ENCODE measurements at regions not wholly inside any gene's neighbourhood (a gene's known extent, or its start where the extent isn't known, plus 50 kb on each side); places are given as distances from the start of the nearest gene placed in this dataset.
"Not testable (repeated sequence)": the region's sequence is repeated elsewhere in the genome, so short reads cannot be mapped to it uniquely, and the experiment has no call there.

DNA sequence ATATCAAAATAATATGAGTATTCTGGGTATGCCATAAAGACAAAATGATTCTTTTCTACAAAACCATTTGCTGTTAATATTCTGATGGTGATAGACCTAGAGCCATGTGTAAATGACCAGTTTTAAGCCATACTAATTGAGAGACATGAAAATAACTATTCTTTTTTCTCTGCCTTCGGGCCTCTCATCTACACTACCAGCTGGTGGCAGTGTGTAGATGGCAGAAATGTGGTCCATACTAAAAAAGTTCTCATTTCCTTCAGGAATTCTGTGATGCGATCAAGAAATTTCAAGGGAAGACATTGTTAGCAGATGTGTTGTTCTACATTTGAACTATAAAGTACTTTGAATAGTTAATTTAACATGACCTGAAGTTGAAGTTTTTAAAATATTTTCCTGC, 485.2 kb downstream of the TRIB2 start:
- no peak for DNase-seq (ENCODE audit: low read depth in 2 of 2)

DNA sequence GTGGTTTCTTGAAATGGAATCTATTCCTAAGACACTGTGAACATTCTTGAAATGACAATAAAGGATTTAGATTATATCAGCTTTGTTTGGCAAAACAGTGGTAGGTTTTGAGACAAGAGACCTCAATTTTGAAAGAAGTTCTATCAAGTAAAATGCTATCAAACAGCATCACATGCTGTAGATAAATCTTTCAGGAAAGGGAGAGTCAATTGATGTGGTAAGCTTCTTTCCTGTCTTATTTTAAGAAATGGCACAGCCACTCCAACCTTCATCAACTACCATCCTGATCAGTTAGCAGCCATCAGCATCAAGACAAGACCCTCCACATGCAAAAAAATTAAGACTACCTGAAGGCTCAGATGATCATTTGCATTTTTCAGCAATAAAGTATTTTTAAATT, 495.4 kb downstream of the TRIB2 start:
- no peak for DNase-seq (ENCODE audit: low read depth in 2 of 2)

DNA sequence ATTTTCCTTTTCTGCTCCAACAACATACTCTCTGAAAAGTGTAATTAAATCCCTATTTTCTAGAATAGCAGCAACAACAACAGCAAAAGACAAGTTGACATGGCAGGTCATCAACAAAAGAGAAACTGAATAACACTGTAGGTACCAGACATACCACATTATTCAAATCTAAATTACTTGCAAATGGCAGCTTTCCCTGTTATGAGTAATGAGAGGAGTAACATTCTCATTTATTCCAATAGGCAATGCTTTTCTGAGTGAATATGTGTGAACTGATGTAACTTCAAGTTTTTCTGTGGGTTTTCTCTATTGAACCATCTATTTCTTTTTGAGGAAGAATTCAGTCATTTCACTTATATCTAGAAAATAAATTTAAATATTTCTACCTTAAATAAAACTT, 501.5 kb downstream of the TRIB2 start:
- DNase-seq (ENCODE audit: low read depth in 2 of 2), result no peak

DNA sequence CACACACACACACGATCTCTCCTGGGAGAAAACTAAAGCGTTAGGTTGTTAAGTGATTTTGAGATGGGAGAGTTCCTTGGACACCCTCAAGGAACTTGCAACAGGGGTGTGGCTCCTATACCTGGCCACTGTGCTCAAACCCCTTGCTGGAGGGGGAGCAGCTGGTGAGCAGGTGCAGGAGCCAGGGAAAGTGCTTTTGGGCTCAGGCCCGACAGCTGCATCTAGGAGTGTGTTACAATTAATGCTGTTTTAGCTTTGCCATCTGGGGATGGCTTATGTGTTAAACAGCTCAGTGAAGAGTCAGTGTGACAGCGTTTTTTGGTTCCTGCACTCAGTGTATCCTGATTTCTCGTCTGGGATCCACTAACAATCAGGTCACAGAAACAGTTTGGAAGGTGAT, 510.8 kb downstream of the TRIB2 start:
- DNase-seq (ENCODE audit: low read depth in 2 of 2), result no peak

DNA sequence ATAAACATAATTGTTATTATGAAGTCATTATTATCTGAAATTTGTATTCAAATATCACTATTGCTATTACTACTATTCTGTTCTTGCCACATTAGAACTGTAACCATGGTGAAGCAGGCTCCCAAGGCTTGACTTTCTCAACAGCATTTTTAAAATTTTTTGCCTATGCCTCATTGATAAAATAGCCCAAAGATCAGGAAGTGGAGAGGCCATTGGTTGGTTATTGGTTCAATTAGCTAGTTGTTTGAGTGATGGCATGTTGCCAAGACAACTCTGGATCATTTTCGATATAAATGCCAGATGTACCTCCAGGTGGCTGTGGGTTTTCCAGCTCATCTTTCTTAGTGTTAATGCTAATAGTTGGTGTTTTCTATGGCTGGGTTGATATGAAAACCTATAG, 513.5 kb downstream of the TRIB2 start:
- no peak for DNase-seq (ENCODE audit: low read depth in 2 of 2)

DNA sequence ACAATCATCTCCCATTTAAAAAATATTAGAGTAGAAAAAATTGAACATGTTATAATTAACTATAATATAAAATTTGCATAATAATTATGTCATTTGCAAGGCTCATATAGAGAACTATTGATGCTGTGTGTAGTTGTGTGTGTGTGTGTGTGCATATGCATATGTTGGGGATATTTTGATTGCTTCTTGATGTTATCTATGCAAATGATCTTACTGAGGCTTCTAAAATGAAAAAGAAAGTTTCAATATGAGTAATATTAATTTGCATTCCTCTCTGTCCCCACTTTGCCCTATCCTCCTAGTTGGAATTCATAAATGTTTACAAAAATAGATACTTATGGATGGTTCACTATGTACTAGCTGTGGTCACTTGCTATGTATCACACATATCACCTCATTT, 523.3 kb downstream of the TRIB2 start:
- DNase-seq (ENCODE audit: low read depth in 2 of 2), result no peak

DNA sequence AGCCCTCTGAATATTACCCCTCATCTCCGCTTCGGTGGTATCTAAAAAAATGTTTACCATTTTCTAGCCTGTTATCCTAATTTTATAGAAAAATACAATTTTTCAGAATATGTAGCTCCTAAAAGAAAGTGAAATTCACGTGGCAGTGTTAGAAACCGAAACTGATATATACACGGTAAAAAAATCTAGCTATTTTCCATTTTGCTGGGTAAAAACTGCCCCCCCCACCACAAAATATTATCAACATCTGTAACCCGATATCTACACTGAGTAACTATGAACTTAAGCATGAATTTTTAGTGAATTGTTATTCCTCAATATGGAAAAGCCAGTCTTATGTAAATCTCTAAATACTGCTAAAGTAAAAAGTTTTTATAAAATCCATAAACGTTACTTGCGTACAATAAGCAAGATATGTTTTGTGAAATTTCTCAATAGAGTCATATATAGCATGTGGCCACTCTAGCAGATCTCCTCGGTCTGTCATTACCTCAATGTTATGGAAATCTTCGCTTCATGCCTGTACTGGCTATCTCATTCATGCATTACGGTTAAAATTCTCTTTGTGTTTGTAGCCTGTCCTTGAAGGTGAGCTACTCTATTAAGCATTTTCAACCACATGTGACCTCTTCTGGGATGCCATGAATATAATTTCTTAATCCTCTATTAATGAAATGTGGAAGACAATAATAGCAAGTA, 524.2 kb downstream of the TRIB2 start:
- DNase-seq (ENCODE audit: low read depth in 2 of 2), result no peak

DNA sequence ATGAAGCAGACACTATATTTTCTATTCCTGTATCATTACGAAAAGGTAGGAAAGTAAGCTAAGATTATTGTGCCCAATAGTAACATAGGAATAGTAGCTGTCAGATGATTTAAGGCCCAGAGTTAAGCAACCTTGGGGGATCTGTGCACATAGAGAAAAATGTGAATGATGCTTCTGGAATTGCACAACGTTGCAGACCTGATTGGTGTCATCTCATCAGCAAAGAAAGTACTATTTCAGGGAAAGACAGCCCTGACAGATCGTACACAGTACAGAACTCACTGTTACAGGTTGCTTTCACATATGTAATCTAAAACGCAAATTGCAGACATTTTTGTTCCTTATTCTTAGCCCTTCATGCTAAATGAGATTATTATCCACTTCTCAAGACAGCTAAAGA, 535.9 kb downstream of the TRIB2 start:
- DNase-seq (ENCODE audit: low read depth in 2 of 2), result no peak

DNA sequence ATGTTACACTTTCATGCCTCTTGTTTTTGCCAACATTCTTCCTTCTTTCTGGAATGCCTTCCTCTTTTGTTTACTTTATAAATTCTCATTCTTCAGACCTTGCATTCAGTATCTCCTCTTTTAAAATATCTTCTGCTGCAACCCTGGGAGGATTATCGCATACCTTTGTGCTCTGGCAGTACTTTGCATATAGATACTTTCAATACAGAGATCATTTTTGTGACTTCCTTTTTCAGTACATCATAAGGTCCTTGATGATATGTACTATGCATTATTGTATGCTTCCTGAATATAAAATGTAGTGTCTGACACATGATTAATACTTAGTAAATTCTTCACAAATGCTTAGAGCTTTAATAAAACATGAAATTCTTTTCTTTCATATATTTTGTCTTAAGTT, 538.7 kb downstream of the TRIB2 start:
- DNase-seq (ENCODE audit: low read depth in 2 of 2), result no peak

DNA sequence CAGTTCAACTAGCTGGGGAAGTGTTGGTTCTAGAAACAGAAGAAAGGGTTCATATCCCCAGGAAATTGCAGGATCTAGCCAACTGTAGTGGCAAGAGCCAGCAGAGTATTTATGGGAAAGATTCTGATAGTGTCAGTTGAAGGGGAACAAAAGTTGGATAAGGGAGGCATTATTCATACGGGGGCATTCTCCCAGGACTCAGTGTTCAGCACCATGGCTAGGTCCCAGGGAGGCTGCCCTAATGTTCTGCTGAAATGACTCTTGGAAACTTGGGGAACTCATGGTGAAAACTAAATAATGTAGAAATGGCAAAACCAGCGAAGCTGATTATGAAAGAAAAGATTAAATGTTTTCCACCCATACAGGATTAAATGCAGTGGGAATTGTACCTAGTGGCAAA, 543.7 kb downstream of the TRIB2 start:
- no peak for DNase-seq (ENCODE audit: low read depth in 2 of 2)

DNA sequence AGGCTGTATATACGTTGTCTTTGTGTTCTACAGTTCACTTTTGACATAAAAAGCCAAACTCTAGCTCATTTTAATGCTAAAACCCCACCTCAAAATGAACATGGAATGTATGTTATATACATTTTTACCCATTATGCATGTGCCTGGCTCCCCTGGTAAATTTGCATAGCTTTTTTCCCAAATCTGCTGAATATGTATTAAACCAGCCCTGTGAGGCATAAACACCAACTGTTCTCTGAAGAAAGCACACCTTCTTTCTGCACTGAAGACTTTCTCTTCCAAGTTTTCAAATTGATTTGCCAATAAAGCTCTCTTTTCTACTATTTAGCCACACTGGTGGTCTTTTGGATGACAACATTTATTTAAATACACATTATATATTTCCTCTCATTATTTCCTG, 549.4 kb downstream of the TRIB2 start:
- no peak for DNase-seq (ENCODE audit: low read depth in 2 of 2)

DNA sequence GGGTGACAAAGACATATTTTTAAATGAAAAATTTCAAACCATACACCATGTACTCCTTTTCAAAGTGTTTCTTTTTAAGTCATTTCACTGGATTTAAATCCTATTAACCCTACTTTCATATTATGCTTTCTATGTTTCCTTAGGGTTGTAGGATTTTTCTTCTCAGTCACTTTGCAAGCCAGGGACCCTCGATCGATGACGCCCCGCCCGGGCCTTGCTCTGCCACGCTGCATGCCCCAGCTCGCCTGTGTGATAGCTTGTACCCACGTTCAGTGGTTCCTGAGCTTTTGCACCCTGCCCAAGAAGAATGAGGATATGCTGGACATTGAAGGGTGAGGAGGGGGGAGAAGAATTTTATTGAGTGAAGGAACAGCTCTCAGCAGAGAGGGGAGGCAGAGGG, 568.0 kb downstream of the TRIB2 start:
- DNase-seq (ENCODE audit: low read depth in 2 of 2), result no peak

DNA sequence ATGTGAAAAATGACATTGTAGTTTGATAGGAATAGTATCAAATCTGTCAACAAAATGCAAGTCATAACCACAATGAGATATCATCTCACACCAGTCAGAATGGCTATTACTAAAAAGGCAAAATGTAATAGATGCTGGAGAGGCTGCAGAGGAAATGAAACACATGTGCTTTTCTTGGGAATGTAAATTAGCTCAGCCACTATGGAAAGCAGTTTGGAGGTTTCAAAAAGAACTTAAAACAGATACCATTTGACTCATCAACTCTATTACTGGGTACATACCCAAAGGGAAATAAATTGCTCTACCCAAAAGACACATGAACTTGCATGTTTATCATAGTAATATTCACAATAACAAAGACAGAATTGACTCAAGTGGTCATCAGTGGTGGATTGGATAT, 572.6 kb downstream of the TRIB2 start:
- DNase-seq (ENCODE audit: low read depth in 2 of 2), result no peak

DNA sequence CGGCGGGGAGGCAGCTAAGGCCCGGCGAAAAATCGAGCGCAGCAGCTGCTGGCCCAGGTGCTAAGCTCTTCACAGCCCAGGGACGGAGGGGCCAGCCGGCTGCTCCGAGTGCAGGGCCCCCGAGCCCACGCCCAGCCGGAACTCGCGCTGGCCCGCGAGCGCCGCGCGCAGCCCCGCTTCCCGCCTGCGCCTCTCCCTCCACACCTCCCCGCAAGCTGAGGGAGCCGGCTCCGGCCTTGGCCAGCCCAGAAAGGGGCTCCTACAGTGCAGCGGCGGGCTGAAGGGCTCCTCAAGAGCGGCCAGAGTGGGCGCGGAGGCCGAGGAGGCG, 591.7 kb downstream of the TRIB2 start:
- not testable (repeated sequence) for DNase-seq (ENCODE audit: low read depth in 2 of 2)

DNA sequence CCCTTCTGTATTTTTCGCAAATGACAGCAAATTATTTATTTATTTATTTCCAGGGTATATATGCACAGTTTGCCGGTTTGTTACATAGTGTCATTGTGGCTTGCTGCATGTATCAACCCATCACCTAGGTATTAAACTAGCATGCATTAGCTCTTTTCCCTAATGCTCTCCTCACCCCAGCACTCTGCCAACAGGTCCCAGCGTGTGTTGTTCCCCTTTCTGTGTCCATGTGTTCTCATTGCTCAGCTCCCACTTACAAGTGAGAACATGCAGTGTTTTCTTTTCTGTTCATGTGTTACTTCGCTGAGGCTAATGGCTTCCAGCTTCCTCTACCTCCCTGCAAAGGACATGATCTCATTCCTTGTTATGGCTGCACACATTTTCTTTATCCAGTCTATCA, 592.3 kb downstream of the TRIB2 start:
- DNase-seq (ENCODE audit: low read depth in 2 of 2), result no peak

DNA sequence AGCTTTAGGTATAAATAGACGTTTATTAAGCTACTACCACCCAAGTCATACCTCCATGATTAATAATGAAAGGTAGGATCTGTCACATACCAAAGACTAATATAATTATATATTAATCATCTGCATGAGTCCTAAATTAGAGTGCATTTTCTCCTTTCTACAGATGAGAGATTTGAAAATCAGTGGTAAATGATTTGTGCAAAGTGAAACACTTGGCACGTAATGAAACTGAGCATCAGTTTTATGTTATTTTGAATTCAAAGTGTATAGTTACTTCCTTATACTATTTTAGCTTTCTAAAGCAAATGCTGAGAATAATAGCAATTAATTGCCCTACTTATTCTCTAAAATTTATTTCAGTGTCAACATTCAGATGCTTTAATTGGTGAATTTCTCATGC, 615.3 kb downstream of the TRIB2 start:
- DNase-seq (ENCODE audit: low read depth in 2 of 2), result no peak

DNA sequence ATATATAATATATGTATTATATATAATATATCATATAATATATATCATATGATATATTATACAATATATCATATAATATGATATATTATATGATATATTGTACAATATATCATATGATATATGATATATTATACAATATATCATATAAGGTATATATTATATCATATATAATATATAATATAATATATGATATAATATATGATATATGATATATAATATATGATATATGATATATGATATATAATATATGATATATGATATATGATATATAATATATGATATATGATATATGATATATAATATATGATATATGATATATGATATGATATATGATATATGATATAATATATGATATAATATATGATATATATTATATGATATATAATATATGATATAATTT, 617.3 kb downstream of the TRIB2 start:
- not testable (repeated sequence) for DNase-seq (ENCODE audit: low read depth in 2 of 2)

DNA sequence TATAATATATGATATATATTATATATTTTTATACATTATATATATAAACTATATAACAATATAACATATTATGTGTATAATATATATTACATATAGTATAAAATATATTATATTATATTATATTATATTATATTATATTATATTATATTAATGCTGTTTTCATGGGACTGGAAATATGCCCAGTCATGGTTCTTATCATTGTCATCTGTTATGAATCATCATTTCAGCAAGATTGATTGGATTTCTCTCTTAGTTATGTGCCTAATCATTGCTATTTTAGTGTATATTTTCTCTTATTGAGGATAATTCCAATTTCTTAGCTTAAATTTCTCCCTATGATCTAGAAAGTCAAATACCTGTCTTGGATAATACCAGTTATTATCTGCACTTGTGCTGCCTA, 617.8 kb downstream of the TRIB2 start:
- no peak for DNase-seq (ENCODE audit: low read depth in 2 of 2)

DNA sequence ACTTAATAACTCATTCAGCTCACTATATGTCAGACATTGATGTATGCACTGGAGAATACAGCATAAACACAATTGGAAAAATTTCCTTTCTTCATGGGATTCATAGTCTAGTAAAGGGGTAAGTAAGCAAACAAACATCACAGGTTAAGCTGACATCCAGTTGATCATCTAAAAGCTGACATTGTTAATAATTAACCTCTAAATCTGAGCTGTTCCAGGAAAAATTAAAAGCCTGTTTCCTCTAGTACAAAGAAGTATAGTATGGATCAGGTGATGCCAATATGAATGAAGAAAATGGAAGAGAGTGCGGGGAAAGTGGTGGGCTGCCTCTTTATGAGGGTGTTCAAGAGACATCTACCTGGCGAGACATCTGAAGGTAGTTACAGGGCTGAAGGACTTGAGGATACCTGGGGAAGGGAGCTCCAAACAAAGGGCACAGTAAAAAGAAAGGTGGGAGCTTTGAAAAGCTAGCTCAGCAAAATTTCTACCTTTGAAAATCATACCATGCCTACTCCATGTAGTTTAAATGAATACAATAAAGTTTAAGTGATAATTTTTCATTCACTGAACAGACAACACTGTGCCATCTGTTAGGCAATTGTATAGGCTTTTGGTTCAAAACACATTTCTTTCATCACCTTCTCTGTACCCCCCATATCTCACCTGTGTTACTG, 619.3 kb downstream of the TRIB2 start:
- DNase-seq (ENCODE audit: low read depth in 2 of 2), result no peak

DNA sequence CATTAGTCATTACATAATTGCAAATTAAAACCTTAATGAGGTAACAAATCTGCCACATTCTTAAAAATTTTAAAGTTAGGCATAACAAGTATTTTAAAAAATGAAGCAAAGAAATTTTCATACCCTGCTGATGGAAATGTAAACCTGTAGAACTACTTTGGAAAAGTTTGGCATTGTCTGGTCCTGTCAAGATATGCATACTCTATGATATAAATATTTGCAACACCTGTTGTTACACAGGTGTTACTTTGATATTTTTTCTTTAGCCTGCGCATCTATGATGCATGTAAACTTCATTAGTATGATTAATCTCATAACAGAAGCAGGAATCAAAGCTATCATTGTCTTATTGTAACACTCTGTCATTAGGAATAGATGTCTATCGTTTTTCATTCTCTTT, 634.3 kb downstream of the TRIB2 start:
- no peak for DNase-seq (ENCODE audit: low read depth in 2 of 2)

DNA sequence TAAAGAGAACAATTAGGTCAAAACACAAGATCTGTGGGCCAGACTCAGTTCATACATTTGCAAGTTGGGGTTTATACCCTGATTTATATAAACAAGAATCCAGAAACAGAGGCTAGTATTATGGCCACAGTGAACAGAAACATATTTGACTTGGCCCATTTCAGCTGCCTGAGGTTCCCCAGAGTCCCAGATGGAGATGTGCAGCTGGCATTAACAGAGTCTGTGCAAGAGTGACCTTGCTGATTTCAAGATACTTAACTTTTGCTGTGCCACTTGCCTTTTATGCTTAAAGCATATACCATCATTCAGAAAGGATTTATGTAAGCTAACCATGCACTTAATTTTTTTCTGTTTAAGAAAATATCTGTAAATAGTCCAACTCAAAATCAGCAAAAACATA, 636.3 kb downstream of the TRIB2 start:
- no peak for DNase-seq (ENCODE audit: low read depth in 2 of 2)

DNA sequence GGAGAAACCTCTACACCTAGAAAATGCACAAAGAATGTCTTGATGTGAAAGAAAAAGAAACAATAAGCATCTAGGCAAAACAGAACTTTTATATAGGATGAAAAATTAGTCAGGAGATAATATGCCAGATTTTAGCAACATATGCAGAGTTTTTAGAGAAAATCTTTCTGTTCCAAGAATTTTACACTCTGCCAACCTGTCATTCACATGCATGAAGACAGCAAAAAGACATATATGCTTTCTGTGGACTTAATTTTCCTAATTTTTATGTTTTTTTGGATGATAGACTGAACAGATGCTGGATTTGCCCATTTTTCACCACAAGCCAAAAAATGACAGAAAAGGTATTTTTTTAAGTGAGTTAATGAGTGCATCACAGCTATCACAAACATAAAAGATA, 637.3 kb downstream of the TRIB2 start:
- no peak for DNase-seq (ENCODE audit: low read depth in 2 of 2)

DNA sequence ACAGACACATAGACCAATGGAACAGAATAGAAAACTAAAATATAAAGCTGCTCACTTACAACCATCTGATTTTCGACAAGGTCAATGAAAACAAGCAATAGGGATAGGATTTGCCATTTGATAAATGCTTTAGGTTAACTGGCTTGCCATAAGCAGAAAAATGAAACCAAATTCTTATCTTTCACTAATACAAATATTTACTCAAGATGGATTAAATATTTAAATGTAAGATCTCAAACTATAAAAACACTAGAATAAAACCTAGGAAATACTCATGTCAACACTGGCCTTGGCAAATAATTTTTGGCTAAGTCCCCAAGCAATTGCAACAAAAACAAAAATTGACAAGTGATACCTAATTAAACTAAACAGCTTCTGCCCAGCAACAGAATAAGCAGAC, 665.2 kb downstream of the TRIB2 start:
- DNase-seq (ENCODE audit: low read depth in 2 of 2), result not testable (repeated sequence)

DNA sequence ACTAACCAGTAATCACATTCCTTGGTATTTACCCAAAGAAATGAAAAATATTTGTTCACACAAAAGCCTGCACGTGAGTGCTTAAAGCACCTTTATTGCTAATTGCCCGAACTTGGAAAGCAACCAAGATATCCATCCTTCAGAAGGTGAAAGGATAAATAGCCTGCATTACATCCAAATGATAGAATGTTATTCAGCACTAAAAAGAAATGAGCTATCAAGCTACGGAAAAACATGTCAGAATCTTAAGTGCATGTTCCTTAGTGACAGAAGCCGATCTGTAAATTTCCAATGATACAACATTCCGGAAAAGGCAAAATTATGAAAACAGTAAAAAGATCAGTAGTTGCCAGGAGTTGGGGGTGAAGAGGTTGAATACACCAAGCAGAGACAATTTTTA, 672.4 kb downstream of the TRIB2 start:
- DNase-seq (ENCODE audit: low read depth in 2 of 2), result not testable (repeated sequence)
